ENCODE measurements at regions not wholly inside any gene's neighbourhood (a gene's known extent, or its start where the extent isn't known, plus 50 kb on each side); places are given as distances from the start of the nearest gene placed in this dataset.

GRCh38 chr3:150130404-150131100 is 159.9 kb upstream of the PFN2 start:
- H3K56ac ChIP-seq (ENCODE audit: insufficient read length, low read depth, low read length) = no peak overlapping the region
- H2BK12ac ChIP-seq (ENCODE audit: insufficient read length, low read depth, low read length) = peak overlapping the region; percentile 19
- no peak overlapping the region for H2AFZ ChIP-seq (ENCODE audit: low read length)
- DNase-seq = peak; percentile 87
- no peak overlapping the region for H4K8ac ChIP-seq (replicated peaks; ENCODE audit: insufficient read length, low read depth, low read length)
- H2BK20ac ChIP-seq (ENCODE audit: low read depth, low read length, poor library complexity, severe bottlenecking) = no peak overlapping the region
- Mint-ChIP-seq H3K4me1 (peaks cover 39 to 43% of the 10 kb centered on the region in 2 experiments), H3K9me3 (no peaks in the 10 kb centered on the region), H3K27ac (peak overlapping the region; percentile 85 to 94 (median 88)), H3K27me3 (ENCODE audit: low read depth) (no peaks in the 10 kb centered on the region), H3K4me3 (peak overlapping the region; percentile 9 to 11; a peak in 4 of 5 replicates), H3K36me3 (ENCODE audit: insufficient read depth in 1 of 3, low read depth in 3 of 3) (peaks cover 0 to 7% (median 0%) of the 10 kb centered on the region in 3 experiments; a peak in 3 of 7 replicates)
- H3K27ac ChIP-seq (ENCODE audit: insufficient read length, low read depth, low read length) = peak overlapping the region; percentile 11
- H4K20me1 ChIP-seq (ENCODE audit: control insufficient read depth, insufficient read depth, insufficient read length) = no peaks in the 10 kb centered on the region
- H2BK15ac ChIP-seq (ENCODE audit: low read depth, low read length) = no peak overlapping the region
- no peaks in the 10 kb centered on the region for H3K9me3 ChIP-seq (ENCODE audit: control insufficient read depth, low read depth, low read length)
- H3K4ac ChIP-seq (ENCODE audit: low read depth, low read length) = no peak overlapping the region
- H3K18ac ChIP-seq (ENCODE audit: insufficient read length, low read depth, low read length) = no peak overlapping the region
- no peak for TF ChIP-seq CTCF (conservative IDR thresholded peaks at IDR 0.05)
- H4K91ac ChIP-seq (ENCODE audit: insufficient read length, low read depth, low read length) = no peak overlapping the region
- peak overlapping the region; percentile 49 for H3K4me2 ChIP-seq (ENCODE audit: insufficient read depth, insufficient read length, low read length)
- H3K23me2 ChIP-seq (ENCODE audit: insufficient read length, low read depth, low read length, poor library complexity, severe bottlenecking) = peaks cover 4% of the 10 kb centered on the region
- H4K5ac ChIP-seq (ENCODE audit: insufficient read length, low read depth, low read length) = no peak overlapping the region
- H2BK120ac ChIP-seq (ENCODE audit: low read depth, low read length, poor library complexity, severe bottlenecking) = no peak overlapping the region
- no peak overlapping the region for H2AK5ac ChIP-seq (ENCODE audit: insufficient read length, low read length)
- H2BK5ac ChIP-seq (ENCODE audit: insufficient read length, low read length) = no peak overlapping the region
- H3K79me2 ChIP-seq (ENCODE audit: insufficient read depth, low read length) = no peaks in the 10 kb centered on the region
- H3T11ph ChIP-seq (ENCODE audit: low read length) = no peak overlapping the region
- no peaks in the 10 kb centered on the region for H3K27me3 ChIP-seq (ENCODE audit: insufficient read depth, low read length)
- no CpG with 5 or more reads among the region's 5 CpGs for WGBS (ENCODE audit: extremely low coverage, insufficient read length, low lambda C conversion rate)
- no peaks in the 10 kb centered on the region for H3K79me1 ChIP-seq (ENCODE audit: insufficient read depth, low read depth, low read length, poor library complexity, severe bottlenecking)
- no peak overlapping the region for H3K9ac ChIP-seq (ENCODE audit: extremely low read depth, insufficient read length, low read length)
- H3K23ac ChIP-seq (ENCODE audit: insufficient read length, low read depth, low read length) = no peak overlapping the region
- H3K14ac ChIP-seq (ENCODE audit: insufficient read depth, low read length) = no peak overlapping the region
- peaks cover 22% of the 10 kb centered on the region; the same call in 1 of the 2 replicates for H3K4me1 ChIP-seq (ENCODE audit: insufficient read depth, low read length)
